Mucosa of rectum (tissue), 2 donors: ENCODE measurements at regions not wholly inside any gene's neighbourhood (a gene's known extent, or its start where the extent isn't known, plus 50 kb on each side); places are given as distances from the start of the nearest gene placed in this dataset.
"Not testable (repeated sequence)": the region's sequence is repeated elsewhere in the genome, so short reads cannot be mapped to it uniquely, and the experiment has no call there.

ENCODE experiments used
- H3K27ac ChIP-seq, 2 donors: one replicate each; pipeline ENCODE4 v1.7.0; 2013; ENCODE audit warnings: inconsistent platforms in 2 of 2, low read depth in 2 of 2, low read length in 2 of 2
- H3K27me3 ChIP-seq, 2 donors: one replicate each; pipeline ENCODE4 v1.7.0; 2013; ENCODE audit warnings: low read length in 2 of 2; ENCODE audit not compliant: control insufficient read depth in 2 of 2, insufficient read depth in 2 of 2
- H3K36me3 ChIP-seq, 2 donors: one replicate each; pipeline ENCODE4 v1.7.0; 2013; ENCODE audit warnings: low read length in 2 of 2; ENCODE audit not compliant: control insufficient read depth in 2 of 2, insufficient read depth in 2 of 2
- H3K4me1 ChIP-seq, 2 donors: one replicate each; pipeline ENCODE4 v1.7.0; 2013; ENCODE audit warnings: low read length in 2 of 2, mild to moderate bottlenecking in 1 of 2; ENCODE audit not compliant: control insufficient read depth in 2 of 2, insufficient read depth in 2 of 2
- H3K4me3 ChIP-seq, 2 donors: one replicate each; pipeline ENCODE4 v1.7.0; 2013; ENCODE audit warnings: low read length in 2 of 2
- H3K9ac ChIP-seq, 2 donors: one replicate each; pipeline ENCODE4 v1.7.0; 2013; ENCODE audit warnings: low read length in 2 of 2, low read depth in 1 of 2, mild to moderate bottlenecking in 1 of 2
- H3K9me3 ChIP-seq, 2 donors: one replicate each; pipeline ENCODE4 v1.7.0; 2013; ENCODE audit warnings: low read length in 2 of 2; ENCODE audit not compliant: control insufficient read depth in 2 of 2
- donor health status: healthy.
- donor health status: Normal muscosa, but diverticular disease.

- not testable (repeated sequence) for H3K27ac ChIP-seq, H3K4me3 ChIP-seq, H3K4me1 ChIP-seq, H3K36me3 ChIP-seq, H3K27me3 ChIP-seq, H3K9ac ChIP-seq, H3K9me3 ChIP-seq
These were observed 197.3 kb upstream of the LRRC61 start for GRCh38 chr7:150125831-150126230.

DNA sequence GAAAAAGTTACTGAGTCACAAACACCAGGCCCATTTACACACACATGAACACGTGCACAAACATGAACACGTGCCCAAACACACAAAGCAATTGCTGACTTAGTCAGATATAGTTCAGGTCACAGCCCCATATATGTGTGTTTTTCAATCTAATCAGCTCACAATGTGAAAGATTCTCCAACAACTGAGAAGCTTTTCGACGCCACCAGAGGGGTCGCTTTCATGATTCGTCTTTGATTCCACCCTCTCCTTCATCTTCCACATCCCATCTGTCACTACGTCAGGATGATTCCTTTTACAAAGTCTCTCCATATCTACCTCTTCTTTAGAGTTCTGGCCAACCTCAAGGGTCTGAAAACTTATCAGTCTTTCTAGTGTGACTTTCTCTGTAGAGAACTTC lies 188.7 kb upstream of the LRRC61 start:
- H3K27me3 ChIP-seq, H3K4me1 ChIP-seq, H3K4me3 ChIP-seq, H3K27ac ChIP-seq, H3K9me3 ChIP-seq, H3K36me3 ChIP-seq, H3K9ac ChIP-seq: not testable (repeated sequence)

- H3K4me1 ChIP-seq, H3K4me3 ChIP-seq, H3K27me3 ChIP-seq, H3K27ac ChIP-seq, H3K9me3 ChIP-seq, H3K36me3 ChIP-seq, H3K9ac ChIP-seq: not testable (repeated sequence)
These were observed 187.4 kb upstream of the LRRC61 start for GRCh38 chr7:150135620-150136190.

DNA sequence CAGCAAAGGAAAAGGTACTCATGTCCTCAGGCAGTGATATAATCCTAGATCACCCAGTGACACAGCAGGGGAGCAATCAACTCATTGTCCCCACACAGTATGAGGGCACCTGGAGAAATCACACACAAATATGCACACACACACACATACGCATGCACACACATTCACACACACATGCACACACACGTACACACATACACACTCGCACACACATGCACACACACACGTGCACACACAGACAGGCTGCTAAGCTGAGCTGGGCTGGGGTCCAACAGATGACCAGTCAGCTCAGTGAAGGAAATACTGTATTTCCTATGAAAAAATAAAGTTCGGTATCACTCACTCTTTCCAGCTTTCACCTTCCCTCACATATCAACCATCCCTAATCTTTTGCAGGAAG lies 183.3 kb upstream of the LRRC61 start:
- H3K9ac ChIP-seq, H3K4me1 ChIP-seq, H3K36me3 ChIP-seq, H3K27me3 ChIP-seq, H3K27ac ChIP-seq, H3K4me3 ChIP-seq, H3K9me3 ChIP-seq: not testable (repeated sequence)

DNA sequence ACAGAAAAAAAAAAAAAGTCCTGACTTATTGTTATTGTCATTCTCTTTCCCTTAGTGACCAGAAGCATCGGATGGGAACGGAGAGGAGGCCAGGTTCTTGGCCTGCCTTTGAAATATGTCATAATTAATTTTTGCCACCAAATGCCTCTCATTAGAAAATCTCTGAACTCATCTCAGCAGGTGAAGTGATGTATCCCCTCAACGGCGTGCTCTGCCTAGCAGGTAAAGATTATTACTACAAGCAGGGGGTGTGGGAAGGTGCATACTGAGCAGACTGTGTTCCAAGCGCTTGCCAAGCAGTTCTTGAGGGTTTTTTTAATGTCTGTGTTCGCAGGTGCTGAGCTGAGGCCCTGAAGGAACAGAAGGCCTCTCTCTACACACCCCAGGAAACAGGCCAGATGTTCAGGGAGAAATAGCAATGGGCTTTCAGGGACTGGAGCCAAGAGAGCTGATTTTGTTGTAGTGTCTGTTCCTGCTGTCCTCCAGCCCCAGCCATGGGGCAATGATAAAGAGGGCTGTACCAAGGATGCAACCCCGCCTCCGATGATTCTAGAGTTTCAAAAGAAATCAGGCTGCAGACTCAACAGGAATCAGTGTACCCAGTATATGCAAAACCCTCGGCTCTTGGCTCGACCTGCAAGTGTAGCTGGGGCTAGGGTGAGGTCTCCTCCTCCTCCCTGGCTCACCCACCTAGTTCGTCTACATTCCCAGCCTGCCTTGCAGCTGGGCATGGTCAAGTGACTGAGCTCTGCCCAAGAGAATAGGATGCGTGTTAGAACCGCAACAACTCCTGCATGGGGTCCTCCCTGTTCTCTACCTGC lies 181.4 kb upstream of the LRRC61 start:
- not testable (repeated sequence) for H3K9me3 ChIP-seq, H3K9ac ChIP-seq, H3K27ac ChIP-seq, H3K27me3 ChIP-seq, H3K4me3 ChIP-seq, H3K36me3 ChIP-seq, H3K4me1 ChIP-seq

DNA sequence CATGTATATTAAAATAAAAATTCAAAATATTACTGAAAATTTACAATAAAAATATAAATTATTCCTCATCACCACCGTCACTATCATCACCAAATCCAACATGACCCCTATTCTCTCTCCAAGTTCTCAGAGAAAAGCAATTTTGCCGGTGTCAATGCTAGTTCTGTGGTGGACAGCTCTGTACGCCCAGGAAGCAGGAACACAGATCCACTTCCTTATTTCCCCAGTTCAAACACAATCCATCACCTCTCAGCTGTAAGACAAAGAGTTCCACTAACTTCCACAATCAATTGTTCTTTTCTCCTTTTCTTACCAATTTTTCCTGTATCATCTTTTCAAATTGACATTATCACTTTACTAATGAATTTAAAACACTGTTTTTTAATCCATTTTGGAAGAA lies 177.0 kb upstream of the LRRC61 start:
- not testable (repeated sequence) for H3K27ac ChIP-seq, H3K27me3 ChIP-seq, H3K9me3 ChIP-seq, H3K9ac ChIP-seq, H3K4me3 ChIP-seq, H3K36me3 ChIP-seq, H3K4me1 ChIP-seq

DNA sequence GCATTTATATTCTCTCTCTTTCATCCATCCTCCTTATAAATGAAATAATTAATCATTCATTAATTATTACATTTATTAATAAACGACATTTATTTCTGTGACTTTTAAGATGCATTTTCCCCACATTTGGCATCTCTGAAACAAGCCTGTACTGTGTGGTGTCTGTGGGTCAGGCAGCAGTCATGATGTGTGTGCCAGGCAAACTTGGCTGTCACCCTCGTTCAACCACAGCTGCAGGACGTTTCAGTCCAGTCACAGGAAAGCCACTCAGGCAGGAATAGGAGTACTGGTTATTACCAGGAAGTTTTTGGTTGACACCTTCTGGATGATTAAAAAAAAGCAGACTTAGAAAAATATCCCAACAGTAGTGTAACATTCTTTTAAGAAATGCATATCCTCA lies 175.6 kb upstream of the LRRC61 start:
- H3K4me1 ChIP-seq, H3K27me3 ChIP-seq, H3K9me3 ChIP-seq, H3K36me3 ChIP-seq, H3K27ac ChIP-seq, H3K9ac ChIP-seq, H3K4me3 ChIP-seq: not testable (repeated sequence)

DNA sequence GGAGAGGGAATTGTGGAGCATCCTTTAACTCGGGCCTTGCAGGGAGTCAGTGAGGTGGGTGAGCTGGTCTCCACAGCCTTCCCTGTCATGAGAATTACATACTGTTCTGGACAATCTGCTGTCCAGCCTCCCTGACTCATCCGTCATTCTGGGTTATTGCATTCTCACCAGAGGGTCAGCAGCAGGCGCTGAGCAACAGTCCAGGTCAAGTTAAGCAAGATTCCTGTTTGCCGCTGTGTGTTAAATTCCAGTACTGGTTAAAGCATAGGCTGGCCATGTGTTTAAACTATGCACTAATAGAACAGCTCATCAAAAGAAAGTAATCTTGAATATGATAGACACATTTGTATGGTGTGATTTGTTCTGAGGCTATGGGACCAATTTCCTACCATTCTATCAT lies 167.1 kb upstream of the LRRC61 start:
- H3K27ac ChIP-seq, H3K36me3 ChIP-seq, H3K9ac ChIP-seq, H3K9me3 ChIP-seq, H3K4me3 ChIP-seq, H3K4me1 ChIP-seq, H3K27me3 ChIP-seq: not testable (repeated sequence)

DNA sequence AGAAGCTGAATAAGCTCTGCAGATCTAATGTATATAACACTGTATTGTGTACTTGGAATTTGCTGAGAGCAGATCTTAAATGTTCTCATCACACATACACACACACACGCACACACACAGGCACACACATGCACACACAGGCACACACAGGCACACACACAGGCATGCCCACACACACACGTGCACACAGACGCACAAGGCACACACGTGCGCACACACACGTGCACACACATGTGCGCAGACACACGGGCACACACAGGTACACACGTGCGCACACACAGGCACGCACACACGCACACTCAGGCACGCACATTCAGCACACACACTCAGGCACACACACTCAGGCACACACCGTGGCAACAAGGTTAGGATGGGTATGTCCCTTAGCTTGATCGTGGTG lies 164.5 kb upstream of the LRRC61 start:
- not testable (repeated sequence) for H3K4me1 ChIP-seq, H3K36me3 ChIP-seq, H3K27ac ChIP-seq, H3K27me3 ChIP-seq, H3K9ac ChIP-seq, H3K4me3 ChIP-seq, H3K9me3 ChIP-seq

DNA sequence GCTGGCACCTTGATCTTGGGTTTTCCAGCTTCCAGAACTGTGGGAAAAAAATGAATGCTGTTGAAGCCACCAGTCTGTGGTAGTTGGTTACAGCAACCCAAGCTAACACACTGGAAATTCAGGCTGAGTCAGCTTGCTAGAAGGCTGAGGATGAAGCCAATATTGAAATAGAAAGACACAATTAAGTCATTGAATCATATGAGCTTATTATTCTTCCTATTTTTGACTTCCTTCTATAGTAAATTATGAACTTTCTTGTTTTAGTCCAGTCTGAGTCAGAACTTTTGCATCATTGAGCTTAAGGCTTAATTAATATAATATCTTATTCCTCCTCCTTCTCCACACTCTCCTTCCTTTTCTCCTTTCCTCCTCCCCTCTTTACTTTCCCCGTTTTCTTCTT lies 153.6 kb upstream of the LRRC61 start:
- H3K36me3 ChIP-seq, H3K27me3 ChIP-seq, H3K27ac ChIP-seq, H3K4me1 ChIP-seq, H3K9me3 ChIP-seq, H3K4me3 ChIP-seq, H3K9ac ChIP-seq: not testable (repeated sequence)
